Activated CD8-positive, alpha-beta memory T cell treated with anti-CD3 and anti-CD28 coated beads, Interleukin-2, amount 50 U/mL, for 48 hours (primary cell): ENCODE measurements at regions not wholly inside any gene's neighbourhood (a gene's known extent, or its start where the extent isn't known, plus 50 kb on each side); places are given as distances from the start of the nearest gene placed in this dataset.
A peak's percentile ranks its signal among the peaks of the same experiment; 100 is the strongest.
"Not testable (repeated sequence)": the region's sequence is repeated elsewhere in the genome, so short reads cannot be mapped to it uniquely, and the experiment has no call there.

Source experiments
- DNase-seq: peaks from one replicate; pipeline ENCODE4 v3.0.0-alpha.2; 2020

DNA sequence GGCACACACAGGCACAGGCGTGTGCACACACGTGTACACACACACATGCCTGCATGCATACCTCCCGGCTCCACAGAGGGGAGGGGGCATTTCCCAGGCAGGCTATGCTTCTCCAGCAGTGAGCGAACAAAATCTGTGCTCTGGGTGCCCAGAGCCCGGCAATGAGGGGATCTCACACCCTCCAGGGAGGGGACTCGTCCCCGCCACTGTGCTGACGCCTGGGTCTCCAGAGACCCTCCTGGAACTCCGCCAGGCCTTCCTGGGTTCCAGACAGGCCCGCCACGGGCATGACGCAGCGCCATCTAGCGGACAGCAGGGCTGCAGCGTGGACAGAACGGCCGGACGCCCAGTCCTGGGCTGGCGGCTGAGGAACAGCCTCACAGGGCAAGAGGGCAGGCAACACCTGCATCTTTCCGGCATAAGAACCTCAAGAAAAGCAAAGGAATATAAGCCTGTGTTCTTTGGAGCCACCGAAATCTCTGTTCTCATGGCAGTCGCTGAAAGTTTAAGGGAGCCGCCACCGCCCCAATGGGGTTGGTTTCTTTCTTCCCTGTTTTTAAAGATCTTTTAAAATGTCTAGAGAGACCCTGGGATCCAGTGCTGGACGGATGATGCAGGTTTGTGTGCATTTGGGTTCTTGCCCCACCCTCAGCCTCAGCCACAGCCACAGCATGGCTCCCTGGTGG lies 135.6 kb upstream of the PPP1R26 start:
- DNase-seq: peak; percentile 88

GRCh38 chr9:135344523-135344901 lies 135.1 kb upstream of the PPP1R26 start:
- DNase-seq: no peak

GRCh38 chr9:135344915-135345500 lies 134.6 kb upstream of the PPP1R26 start:
- DNase-seq: no peak

DNA sequence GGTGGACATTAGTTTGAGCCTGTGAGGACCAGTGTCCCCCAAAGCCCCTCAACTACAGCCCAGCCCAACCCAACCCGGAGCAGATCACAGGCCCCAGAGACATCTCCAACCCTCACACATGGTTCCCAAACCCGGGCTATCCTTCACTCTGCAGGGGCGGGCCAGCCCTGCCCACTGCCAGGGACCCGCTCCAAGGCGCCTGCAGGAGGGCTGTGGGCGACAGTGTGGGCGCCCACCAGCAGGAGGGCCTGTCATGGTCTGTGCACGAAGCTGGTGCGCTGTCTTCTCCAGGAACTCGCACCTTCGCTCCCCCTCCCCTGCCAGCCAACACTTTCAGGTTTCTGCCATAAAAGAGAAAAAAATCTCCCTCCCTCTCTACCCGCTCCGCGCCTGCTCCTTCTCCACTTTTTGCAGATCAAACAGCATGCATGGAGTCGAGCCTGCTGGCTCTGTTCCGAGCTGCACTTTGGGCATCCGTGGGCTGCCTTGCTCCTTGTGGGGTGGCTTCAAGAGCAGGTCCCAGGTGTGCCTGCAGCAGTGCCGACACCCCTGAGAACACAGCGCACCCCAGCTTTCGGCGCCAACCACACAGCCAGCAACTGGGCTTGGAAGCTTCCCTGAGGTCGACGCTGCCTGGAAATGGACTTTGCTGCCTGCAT lies 133.7 kb upstream of the PPP1R26 start:
- DNase-seq: no peak

DNA sequence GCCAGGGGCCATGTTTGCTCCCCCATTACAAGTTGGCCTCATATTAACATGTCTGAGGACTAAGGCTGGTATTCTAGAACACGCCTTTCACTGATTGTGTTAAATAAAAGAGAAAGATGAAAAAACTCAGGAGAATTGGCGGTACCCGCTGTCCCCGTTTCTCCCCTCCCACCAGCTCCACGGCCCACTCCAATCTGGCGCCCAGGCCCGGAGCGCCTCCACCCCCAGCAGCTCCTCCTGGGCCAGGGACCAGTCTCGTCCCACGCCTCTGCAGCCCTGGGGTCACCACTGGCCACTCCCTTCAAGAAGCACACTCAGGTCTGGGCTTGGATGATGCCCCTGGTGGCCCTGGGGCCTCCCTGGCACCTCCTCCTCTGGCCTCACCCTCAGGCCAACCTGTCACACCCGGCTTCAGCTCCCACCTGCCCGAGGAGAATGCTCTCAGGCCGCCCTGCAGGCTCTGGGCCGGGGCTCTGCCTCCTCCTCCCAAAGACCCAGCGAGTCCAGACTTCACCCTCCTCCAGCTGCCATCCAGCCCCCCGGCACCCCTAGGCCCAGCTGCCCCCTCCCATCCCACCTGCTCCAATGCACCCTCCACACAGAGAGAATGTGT lies 133.0 kb upstream of the PPP1R26 start:
- DNase-seq: no peak

DNA sequence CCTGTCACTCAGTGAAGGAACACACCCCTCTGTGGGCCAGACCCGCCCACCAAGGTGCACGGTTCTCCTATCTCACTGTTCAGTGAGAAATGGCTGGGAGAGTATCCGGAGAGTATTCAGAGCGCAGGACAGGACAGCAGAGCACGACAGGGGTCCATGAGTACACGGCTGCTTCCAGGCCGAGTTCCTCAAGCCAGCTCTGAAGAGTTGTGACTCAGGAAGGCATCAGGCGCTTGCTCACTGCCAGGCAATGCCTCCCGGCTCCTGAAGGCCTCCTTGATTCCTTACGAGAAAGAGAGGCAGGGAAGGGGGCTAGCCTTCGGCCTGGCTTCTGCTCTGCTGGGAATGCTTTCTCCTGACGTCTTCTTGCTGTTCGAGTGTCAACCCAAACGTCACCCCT lies 132.1 kb upstream of the PPP1R26 start:
- DNase-seq: no peak

DNA sequence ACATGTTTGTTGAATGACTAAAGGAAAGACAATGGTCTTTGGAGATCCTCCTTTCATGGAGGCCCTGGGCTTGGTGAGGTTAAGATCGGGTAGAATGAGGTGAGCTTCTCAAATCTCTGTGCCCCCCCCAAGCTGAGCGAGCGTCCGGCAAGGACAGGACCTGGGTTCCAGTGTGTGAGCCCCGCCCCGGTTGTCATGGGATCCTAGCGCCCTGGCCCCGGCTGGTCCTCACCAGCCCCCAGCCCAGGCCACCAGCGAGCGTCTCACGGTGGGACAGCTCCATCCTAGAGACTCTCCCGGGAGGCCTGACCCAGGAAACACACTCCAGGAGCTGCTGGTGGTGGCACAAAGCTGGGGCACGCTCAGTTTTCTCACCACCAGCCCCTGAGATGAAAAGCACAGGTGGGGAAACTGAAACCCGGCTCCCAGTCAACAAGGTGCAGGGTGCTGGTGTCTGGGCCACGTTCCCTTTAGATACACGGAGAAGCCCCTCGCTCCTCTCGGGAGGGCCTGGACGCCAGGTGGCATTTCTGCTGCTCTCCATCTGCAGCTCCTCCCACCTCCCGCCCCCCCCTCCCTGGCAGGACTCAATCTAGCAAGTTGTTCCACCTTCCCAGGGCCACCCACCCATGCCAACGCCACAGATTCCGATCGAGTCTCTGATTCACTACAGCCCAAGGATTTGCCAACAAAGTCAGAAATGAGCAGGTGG lies 131.3 kb upstream of the PPP1R26 start:
- DNase-seq: no peak

- no peak for DNase-seq
These were observed 130.8 kb upstream of the PPP1R26 start for GRCh38 chr9:135348788-135349150.

- no peak for DNase-seq
These were observed 130.2 kb upstream of the PPP1R26 start for GRCh38 chr9:135349212-135350002.

DNA sequence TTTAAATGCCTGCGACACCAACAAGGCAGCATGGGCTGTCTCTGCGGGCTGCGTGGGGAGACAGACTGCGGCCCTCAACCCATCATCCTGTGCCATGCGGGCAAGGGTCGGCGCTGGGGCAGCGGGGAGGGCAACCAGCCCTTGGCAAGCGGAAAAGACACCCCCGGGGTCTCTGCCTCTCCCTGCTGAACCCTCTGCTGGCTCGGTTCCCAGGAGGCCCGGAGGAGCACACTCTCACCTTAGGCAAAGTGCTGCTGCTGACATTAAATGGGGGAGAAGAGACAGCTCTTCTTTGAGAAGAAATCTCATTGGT lies 129.6 kb upstream of the PPP1R26 start:
- no peak for DNase-seq

GRCh38 chr9:135353935-135354334 lies 125.6 kb upstream of the PPP1R26 start:
- DNase-seq: no peak

GRCh38 chr9:135355521-135356011 lies 124.0 kb upstream of the PPP1R26 start:
- no peak for DNase-seq

- no peak for DNase-seq
These were observed 123.6 kb upstream of the PPP1R26 start for GRCh38 chr9:135356021-135356420.

DNA sequence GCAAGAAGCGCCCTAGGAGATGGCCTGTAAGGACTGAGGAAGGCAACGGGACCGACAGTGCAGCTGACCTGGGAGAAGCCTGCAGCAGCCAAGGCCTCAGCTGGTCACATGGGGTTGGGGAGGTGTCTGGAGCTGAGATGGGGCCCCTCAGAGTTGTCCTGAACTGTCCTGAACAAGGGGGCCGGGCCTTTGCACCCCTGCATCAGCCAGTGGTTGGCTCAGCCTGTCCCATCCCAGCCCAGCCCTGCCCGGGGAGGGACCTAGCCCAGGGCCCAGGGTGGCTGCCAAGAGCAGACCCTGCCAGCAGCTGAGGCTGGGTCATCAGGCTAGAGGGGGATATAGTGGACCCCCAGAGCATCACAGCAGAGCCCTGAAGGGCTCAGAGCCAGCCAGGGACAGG lies 122.8 kb upstream of the PPP1R26 start:
- DNase-seq: no peak

- no peak for DNase-seq
These were observed 121.6 kb upstream of the PPP1R26 start for GRCh38 chr9:135357863-135358551.

GRCh38 chr9:135358552-135358940 lies 121.0 kb upstream of the PPP1R26 start:
- DNase-seq: no peak

GRCh38 chr9:135359764-135360163 lies 119.8 kb upstream of the PPP1R26 start:
- no peak for DNase-seq

GRCh38 chr9:135360617-135361016 lies 119.0 kb upstream of the PPP1R26 start:
- DNase-seq: no peak

- DNase-seq: not testable (repeated sequence)
These were observed 117.9 kb upstream of the PPP1R26 start for GRCh38 chr9:135361668-135362067.

DNA sequence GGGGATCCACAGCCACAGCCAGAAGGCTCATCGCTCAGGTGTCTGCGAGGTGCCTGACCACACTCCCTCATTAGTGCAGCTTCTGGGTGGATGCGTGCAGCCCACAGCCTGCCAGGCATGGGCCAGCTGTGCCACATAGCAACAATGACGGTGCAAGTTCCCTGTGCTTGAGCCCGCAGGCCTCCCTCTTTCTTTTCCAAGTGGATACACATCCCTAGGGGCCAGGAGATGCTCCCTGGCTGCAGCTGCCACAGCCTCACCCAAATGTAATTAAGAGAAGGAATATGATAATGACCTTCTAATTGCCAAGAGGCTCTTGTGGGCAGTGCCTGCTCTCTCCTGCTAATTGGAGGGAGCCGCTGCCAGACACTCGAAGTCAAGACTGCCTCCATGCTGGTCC lies 116.0 kb upstream of the PPP1R26 start:
- DNase-seq: no peak

DNA sequence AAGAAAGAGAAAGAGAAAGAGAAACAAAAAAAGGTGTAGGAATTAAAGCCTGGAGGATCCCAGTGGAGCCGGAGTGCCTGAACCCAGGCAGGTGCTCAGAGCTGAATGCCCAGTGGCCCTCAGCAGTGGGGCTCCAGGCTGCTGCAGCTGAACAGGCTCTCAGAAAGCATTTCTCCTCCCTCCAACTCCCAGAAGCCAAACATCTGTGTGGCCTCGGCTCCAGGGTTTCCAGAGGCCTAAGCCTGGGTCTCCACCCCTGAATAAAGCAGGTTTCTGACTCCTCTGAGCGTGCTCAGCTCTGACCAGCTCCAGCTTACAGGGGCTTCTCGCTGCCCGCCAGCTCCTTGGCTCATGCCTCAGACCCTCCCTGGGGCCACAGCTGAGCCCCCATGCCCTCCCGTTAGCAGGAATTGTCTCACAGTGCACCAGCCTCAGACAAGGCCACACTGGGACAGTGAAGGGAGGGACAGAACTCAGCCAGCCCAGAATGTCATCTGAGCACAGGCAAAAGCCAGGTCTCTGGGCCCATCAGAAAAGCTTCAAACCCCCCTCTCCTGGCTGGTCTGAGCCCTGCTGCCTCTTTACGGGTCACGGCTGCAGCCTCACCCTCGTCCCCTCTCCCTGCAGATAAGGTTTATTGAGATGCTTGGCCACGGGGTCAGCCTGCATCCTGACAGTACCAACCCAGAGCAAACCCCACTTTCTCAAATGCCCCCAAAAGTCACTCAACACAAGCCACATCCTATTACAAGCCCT lies 114.4 kb upstream of the PPP1R26 start:
- no peak for DNase-seq
